ENCODE measurements at regions not wholly inside any gene's neighbourhood (a gene's known extent, or its start where the extent isn't known, plus 50 kb on each side); places are given as distances from the start of the nearest gene placed in this dataset.

GRCh38 chr2:15889442-15890123 is 50.8 kb upstream of the MYCN start:
- no peak for DNase-seq (ENCODE audit: low spot score)

GRCh38 chr2:15890124-15890754 is 50.1 kb upstream of the MYCN start:
- DNase-seq (ENCODE audit: low spot score), result no peak
